H1 (cell line): ENCODE measurements at regions not wholly inside any gene's neighbourhood (a gene's known extent, or its start where the extent isn't known, plus 50 kb on each side); places are given as distances from the start of the nearest gene placed in this dataset.

Experiments used
- JUN ChIP-seq: IDR thresholded peaks from 2 replicates; pipeline ENCODE4 v1.6.1; 2011; ENCODE audit warnings: low read depth, mild to moderate bottlenecking, improper control_type of control experiment, low read length
- RNF2 ChIP-seq: fragments of 200-900, 300-1000 bp; sonication (generic); IDR thresholded peaks from 2 replicates; pipeline ENCODE4 v1.7.1; 2016; ENCODE audit warnings: borderline replicate concordance, low read depth, mild to moderate bottlenecking, antibody characterized with exemption, low read length; ENCODE audit not compliant: poor library complexity, severe bottlenecking; ENCODE audit errors: missing control alignments

- TF ChIP-seq RNF2, result no peak
- no peak for TF ChIP-seq JUN
- TF ChIP-seq, all 59 proteins: peak for 0
These were observed 1388.0 kb upstream of the LRRTM1 start (continued) for GRCh38 chr2:81692566-81692965.
